ENCODE measurements at regions not wholly inside any gene's neighbourhood (a gene's known extent, or its start where the extent isn't known, plus 50 kb on each side); places are given as distances from the start of the nearest gene placed in this dataset.
"Not testable (repeated sequence)": the region's sequence is repeated elsewhere in the genome, so short reads cannot be mapped to it uniquely, and the experiment has no call there.

DNA sequence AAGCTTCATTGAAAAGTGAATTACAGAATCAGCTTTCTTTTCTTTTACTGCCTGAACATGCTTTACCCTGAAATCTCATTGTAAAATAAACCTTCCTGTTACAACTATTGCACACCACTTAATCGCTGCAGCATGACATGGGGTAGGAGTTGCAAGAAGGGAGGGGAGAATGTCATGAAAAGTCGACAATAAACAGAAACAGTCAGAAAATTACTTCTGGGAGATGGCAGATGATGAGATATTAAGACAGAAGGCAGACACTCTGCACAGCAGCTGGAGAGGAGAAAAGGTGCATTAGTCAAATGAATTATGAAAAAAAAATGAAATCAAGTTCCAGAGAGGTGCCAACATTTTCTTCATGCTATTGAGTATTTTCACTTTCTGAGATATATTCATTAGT is 287.7 kb downstream of the PCDH7 start:
- no peak for DNase-seq (ENCODE audit: low read depth)

DNA sequence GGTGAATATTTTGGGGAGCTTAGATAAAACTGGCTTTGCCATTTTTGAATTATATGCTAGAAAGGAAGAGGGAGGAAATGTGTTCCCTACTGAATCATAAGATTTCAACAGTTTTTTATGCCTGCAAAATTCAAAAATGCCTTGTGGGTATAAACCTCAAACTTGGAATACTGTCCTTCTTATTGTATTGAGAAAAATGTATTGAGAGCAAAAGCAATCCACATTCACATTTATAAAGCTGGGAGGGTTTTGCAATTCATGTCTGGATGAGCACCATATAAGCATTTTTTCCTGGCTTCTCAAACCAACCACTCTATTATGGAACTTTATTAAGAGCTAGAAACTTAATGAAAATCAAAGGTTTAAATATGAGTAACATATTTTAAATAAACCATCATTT is 289.8 kb downstream of the PCDH7 start:
- no peak for DNase-seq (ENCODE audit: low read depth)

- no peak for DNase-seq (ENCODE audit: low read depth)
Measured at GRCh38 chr4:31015123-31015522, 295.0 kb downstream of the PCDH7 start.

DNA sequence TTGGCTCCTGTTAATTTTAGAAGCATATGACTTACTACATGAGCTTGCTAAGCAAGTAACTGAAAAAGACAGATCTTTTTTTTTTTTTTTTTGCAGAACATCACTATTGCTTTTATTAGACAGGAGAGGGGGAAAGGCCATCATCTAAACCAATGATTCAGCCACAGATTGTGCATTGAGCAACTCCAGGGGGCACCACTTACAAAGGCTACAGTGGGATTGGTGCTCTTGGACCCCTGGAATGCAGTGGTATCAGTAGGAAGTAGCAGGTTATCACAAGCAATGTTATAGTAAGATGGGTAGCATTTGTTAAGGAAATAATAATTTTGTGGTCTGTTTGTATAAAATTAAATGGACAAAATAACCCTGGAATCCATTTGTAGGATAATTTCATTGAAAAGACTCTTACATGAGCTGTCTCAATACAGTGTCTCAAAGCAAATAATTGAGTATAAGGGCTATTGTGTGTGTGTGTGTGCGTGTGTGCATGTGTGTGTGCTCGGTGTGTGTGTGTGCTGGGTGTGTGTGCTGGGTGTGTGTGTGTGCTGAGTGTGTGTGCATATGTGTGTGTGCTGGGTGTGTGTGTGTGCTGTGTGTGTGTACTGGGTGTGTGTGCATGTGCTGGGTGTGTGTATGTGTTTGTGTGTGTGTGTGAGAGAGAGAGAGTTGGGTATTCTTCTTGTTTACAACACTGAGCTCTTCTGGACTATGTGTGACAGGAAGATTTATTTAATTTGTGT is 296.3 kb downstream of the PCDH7 start:
- no peak for DNase-seq (ENCODE audit: low read depth)

DNA sequence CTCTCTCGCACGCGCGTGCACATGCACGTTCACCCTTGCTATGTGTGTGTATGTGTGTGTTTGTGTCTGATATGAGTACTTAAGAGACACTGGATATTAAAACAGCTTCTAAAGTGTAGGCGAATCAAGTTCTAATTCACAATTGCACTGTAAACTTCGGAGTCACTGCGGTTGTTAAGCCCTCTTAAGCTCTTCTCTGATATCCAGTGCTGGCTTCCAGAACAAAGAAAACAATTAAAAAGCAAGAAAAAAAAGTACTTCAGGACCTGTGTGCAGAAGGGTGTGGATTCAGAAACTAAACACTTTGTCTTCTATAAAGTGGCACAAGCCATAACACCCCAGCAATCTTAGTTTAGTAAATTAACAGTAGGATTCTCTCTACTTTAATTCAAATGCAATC is 300.2 kb downstream of the PCDH7 start:
- DNase-seq (ENCODE audit: low read depth) = no peak

GRCh38 chr4:31021008-31021407 is 300.8 kb downstream of the PCDH7 start:
- DNase-seq (ENCODE audit: low read depth) = no peak

- no peak for DNase-seq (ENCODE audit: low read depth)
Measured at GRCh38 chr4:31022702-31023101, 302.5 kb downstream of the PCDH7 start.

DNA sequence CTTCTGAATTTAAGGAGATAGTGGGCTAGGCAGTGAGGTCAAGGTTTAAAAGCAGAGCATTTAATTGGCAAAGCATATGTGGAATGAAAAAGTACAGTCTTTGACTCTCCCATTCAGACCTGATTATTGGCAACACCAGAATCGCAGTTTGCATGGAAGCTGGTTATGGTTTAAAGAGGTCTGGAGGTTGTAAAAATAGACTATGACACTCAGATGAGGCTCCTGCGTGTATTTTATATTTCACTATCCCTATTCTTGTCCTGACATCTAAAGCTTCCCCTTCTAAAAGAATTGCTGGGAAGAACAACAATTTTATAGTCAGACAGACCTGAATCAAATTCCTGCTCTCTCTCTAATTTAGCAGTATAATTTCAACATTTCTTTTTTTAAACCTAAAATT is 302.9 kb downstream of the PCDH7 start:
- peak; percentile 28 for DNase-seq (ENCODE audit: low read depth)

GRCh38 chr4:31023742-31024141 is 303.6 kb downstream of the PCDH7 start:
- DNase-seq (ENCODE audit: low read depth) = no peak

DNA sequence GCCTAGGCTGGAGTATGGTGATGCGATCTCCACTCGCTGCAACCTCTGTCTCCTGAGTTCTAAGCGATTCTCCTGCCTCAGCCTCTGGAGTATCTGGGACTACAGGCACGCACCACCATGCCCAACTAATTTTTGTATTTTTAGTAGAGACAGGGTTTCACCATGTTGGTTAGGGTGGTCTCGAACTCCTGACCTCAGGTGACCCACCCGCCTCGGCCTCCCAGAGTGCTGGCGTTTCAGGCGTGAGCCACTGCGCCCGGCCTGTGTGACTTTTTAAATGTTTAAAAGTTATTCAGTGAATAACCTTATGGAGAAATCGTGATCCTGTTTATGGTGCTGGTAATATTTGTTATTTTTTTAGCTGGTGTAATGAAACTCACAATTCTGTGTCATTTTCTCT is 304.6 kb downstream of the PCDH7 start:
- DNase-seq (ENCODE audit: low read depth) = not testable (repeated sequence)

- DNase-seq (ENCODE audit: low read depth) = no peak
Measured at GRCh38 chr4:31026256-31026655, 306.1 kb downstream of the PCDH7 start.

DNA sequence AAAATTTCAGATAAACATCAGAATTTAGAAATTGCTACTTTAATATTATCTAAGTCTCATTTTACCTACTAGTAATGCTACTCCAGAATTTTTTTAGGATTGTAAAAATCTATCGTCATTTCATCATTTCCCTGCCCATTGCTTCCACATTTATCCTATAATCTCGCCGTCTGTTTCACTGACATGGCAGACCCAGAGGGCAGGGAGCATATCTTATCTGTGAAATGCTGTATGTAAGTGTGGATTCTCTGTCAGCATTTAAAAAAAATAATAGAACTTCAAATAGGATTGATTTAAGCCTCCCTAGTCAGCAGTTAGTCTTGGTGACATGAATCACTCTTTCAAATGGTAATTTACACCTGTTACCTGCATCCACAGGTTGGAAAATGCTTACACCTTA is 314.4 kb downstream of the PCDH7 start:
- no peak for DNase-seq (ENCODE audit: low read depth)

- DNase-seq (ENCODE audit: low read depth) = no peak
Measured at GRCh38 chr4:31035761-31036160, 315.6 kb downstream of the PCDH7 start.

DNA sequence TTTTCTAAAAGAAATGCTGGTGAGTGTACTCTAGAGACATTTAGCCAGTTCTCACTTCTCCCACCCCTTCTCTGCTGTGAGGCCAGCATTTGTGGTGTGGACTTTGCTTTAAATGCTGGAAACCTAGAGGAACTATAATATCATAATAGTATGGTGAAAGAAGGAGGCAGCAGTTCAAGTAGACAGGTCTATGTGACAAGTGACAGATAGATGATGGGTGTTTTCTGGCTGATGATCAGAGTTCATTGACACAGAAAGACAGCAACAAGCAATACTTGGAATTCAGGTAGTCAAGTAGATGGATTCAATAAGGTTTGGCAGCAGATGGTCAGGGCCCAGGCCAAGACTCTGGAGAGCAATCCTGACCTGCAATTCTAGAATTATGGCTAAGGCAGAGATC is 317.5 kb downstream of the PCDH7 start:
- DNase-seq (ENCODE audit: low read depth) = no peak

DNA sequence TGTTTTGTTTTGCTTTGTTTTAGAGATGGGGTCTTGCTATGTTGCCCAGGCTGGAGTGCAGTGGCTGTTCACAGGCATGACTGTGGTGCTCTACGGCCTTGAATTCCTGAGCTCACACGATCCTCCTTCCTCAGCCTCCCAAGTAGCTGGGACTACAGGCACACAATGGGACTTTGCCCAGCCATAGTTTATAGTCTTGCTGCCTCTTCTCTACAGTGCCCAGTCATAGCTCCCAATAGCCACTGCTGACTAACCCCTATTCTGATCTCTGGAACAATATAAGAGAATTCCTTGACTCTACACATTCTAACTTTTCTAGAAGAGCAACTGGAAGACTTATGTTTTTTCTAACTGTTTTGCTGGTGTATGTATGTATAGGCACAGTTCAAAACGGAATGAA is 319.2 kb downstream of the PCDH7 start:
- no peak for DNase-seq (ENCODE audit: low read depth)

DNA sequence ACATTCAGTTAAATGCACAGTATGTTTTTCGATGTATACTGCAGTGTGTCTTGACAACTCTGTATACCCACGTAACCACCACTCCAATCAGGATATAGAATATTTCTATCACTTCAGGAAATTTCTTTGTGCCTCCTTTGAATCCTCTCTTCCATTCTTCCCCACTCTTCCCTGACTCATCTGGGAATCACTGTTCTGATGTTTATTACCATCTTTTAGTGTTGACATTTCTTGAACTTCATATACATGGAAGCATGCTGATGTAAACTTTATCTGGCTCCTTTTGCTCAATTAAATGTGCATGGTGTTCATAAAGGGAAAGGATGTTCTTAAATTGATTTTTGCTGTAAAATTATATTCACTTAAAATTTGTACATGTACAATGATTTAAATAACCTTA is 319.9 kb downstream of the PCDH7 start:
- DNase-seq (ENCODE audit: low read depth) = no peak

DNA sequence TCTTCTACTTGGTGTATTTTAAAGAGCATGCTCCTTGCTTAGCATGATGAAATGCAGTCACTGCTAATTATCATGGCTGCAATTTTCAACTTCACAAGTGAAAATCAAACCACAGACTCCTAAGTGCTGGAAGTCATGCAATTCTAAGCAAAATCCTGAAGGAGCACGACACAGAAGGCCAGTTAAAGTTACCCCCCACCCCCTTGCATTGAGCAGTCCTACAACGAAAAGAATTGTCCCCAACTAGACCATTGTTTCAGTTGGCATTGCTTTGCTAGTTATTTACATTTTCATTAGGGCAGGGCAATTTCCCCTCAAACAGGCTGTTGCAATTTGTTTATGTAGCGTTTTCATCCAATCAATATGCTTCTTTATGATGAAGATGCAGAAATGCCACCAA is 321.2 kb downstream of the PCDH7 start:
- no peak for DNase-seq (ENCODE audit: low read depth)

DNA sequence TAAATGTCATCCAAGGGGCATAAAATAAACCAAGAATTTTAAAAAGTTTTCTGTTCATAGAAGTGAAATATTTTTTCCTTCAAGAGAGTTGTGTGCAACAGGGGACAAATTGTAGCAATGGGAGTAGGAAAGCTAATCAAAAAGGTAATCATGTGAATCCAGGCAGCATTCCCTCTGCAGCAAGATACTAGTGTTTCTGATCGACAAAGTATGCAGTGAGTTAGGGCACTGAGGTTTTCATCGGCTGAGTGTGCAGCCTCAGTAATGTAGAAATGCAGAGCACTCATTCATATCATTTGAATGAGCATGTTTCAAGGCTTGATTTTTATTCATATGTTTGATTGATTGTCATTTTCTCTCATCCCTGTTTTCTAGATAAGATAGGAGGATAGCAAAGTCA is 321.7 kb downstream of the PCDH7 start:
- DNase-seq (ENCODE audit: low read depth) = no peak

GRCh38 chr4:31043382-31044062 is 323.4 kb downstream of the PCDH7 start:
- DNase-seq (ENCODE audit: low read depth) = no peak

- DNase-seq (ENCODE audit: low read depth) = no peak
Measured at GRCh38 chr4:31045151-31045550, 325.0 kb downstream of the PCDH7 start.

DNA sequence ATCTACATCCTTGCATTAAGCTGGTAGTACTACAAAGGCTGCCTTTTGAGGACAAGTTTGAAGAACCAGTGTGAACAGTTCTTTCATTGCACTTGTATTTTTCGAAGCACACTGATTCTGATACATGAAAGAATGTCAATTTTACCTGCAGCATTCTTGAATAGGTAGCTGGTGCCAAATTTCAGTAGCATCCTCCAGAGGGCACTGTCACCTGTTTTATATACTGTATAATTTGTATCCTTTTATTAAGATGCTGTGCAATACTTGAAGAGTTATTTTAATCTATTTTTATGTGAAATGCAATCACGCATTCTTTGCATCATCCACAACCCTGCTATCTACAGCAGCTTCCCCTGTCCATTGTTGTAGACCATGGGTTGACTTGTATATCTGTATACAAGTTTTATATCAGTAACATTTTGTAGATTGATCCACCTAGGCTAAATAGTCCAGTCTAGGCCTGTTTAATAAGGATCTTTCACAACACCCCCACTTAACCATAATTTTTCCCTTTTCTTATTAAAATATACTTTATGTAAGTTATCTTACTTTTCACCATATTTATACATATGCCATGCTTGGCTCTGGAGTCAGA is 325.7 kb downstream of the PCDH7 start:
- peak; percentile 34 for DNase-seq (ENCODE audit: low read depth)

GRCh38 chr4:31051151-31051550 is 331.0 kb downstream of the PCDH7 start:
- no peak for DNase-seq (ENCODE audit: low read depth)

- DNase-seq (ENCODE audit: low read depth) = no peak
Measured at GRCh38 chr4:31051565-31051964, 331.4 kb downstream of the PCDH7 start.
